Hepatocyte (in vitro differentiated cells): ENCODE measurements at regions not wholly inside any gene's neighbourhood (a gene's known extent, or its start where the extent isn't known, plus 50 kb on each side); places are given as distances from the start of the nearest gene placed in this dataset.

Source experiments
- DNase-seq: peaks from one replicate; pipeline ENCODE4 v3.0.0-alpha.2; 2016; ENCODE audit warnings: low spot score
- H2AFZ ChIP-seq: fragments of 200-600 bp; sonication (generic); 2 replicates; pipeline ENCODE4 v1.6.0; 2016; ENCODE audit warnings: antibody characterized with exemption, mild to moderate bottlenecking
- H3K27ac ChIP-seq: fragments of 200-600 bp; sonication (generic); 2 replicates; pipeline ENCODE4 v1.5.1; 2016; ENCODE audit warnings: mild to moderate bottlenecking
- H3K27me3 ChIP-seq: fragments of 200-600 bp; sonication (generic); 2 replicates; pipeline ENCODE4 v1.6.1; 2016
- H3K36me3 ChIP-seq: fragments of 200-600 bp; sonication (generic); replicated peaks from 2 replicates; pipeline ENCODE4 v1.5.1; 2016; ENCODE audit warnings: low read depth; ENCODE audit not compliant: insufficient read depth
- H3K4me1 ChIP-seq: fragments of 200-600 bp; sonication (generic); 2 replicates; pipeline ENCODE4 v1.5.1; 2016; ENCODE audit warnings: mild to moderate bottlenecking, moderate library complexity; ENCODE audit not compliant: insufficient read depth
- H3K4me2 ChIP-seq: fragments of 200-600 bp; sonication (generic); 2 replicates; pipeline ENCODE4 v1.6.0; 2016
- H3K4me3 ChIP-seq: fragments of 200-600 bp; sonication (generic); 2 replicates; pipeline ENCODE4 v1.5.1; 2016; ENCODE audit warnings: mild to moderate bottlenecking
- H3K79me2 ChIP-seq: fragments of 200-600 bp; sonication (generic); 2 replicates; pipeline ENCODE4 v1.6.0; 2017; ENCODE audit warnings: mild to moderate bottlenecking
- H3K9me2 ChIP-seq: fragments of 200-600 bp; sonication (generic); replicated peaks from 2 replicates; pipeline ENCODE4 v1.6.0; 2017; ENCODE audit warnings: mild to moderate bottlenecking; ENCODE audit not compliant: insufficient read depth
- H3K9me3 ChIP-seq: fragments of 200-600 bp; sonication (generic); 2 replicates; pipeline ENCODE4 v1.5.1; 2016; ENCODE audit warnings: low read depth, mild to moderate bottlenecking
- H4K20me1 ChIP-seq: fragments of 200-600 bp; sonication (generic); 2 replicates; pipeline ENCODE4 v1.6.0; 2016; ENCODE audit warnings: mild to moderate bottlenecking; ENCODE audit not compliant: insufficient read depth, poor library complexity, severe bottlenecking
- EZH2 ChIP-seq: fragments of 200-600 bp; sonication (generic); IDR thresholded peaks from 2 replicates; pipeline ENCODE4 v1.6.1; 2016; ENCODE audit warnings: antibody characterized with exemption, mild to moderate bottlenecking, borderline replicate concordance
- EZH2phosphoT487 ChIP-seq: fragments of 200-600 bp; sonication (generic); IDR thresholded peaks from one replicate; pipeline ENCODE4 v1.6.1; 2018; ENCODE audit warnings: antibody characterized with exemption, mild to moderate bottlenecking, low read depth, moderate library complexity; ENCODE audit not compliant: unreplicated experiment, severe bottlenecking
- WGBS: methylation state at CpG from one replicate; pipeline ENCODE4 v1.1.6; 2016; ENCODE audit warnings: low lambda C conversion rate; ENCODE audit errors: missing lambda C conversion rate; 5-methylcytosine and 5-hydroxymethylcytosine counted together
- TF ChIP-seq, protein P1 (sequence below): fragments of 200-600 bp; sonication (generic); IDR thresholded peaks from 2 replicates; pipeline ENCODE4 v1.5.1; 2016; ENCODE audit warnings: antibody characterized with exemption, mild to moderate bottlenecking; ENCODE audit not compliant: poor library complexity

DNA sequence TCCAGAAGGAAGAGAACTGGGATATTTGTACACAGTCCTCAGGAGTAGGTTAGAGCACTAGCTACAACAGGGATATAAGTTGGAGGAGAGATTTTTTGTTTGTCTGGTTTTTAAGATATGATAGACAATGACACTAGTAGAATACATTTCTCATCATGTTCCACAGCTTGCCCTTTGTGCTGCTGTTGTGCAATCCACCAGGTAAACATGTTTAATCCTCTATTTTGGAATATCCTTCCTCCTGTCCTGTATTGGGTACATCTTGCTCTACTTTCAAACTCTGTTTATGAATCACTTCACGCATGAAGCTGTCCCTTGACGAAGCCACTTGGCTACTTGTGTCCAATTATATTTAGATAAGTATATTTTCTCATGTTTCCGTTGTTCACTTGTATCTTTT is 153.6 kb upstream of the TENT5A start:
- Histone ChIP-seq H2AFZ (no peak overlapping the region), H4K20me1 (no peaks in the 10 kb centered on the region), H3K9me2 (no peaks in the 10 kb centered on the region), H3K79me2 (no peaks in the 10 kb centered on the region), H3K9me3 (peaks cover 3% of the 10 kb centered on the region), H3K27ac (no peak overlapping the region), H3K4me3 (no peak overlapping the region), H3K4me2 (no peak overlapping the region), H3K36me3 (no peaks in the 10 kb centered on the region), H3K27me3 (no peaks in the 10 kb centered on the region), H3K4me1 (peaks cover 8% of the 10 kb centered on the region)
- TF ChIP-seq, protein P1, sequence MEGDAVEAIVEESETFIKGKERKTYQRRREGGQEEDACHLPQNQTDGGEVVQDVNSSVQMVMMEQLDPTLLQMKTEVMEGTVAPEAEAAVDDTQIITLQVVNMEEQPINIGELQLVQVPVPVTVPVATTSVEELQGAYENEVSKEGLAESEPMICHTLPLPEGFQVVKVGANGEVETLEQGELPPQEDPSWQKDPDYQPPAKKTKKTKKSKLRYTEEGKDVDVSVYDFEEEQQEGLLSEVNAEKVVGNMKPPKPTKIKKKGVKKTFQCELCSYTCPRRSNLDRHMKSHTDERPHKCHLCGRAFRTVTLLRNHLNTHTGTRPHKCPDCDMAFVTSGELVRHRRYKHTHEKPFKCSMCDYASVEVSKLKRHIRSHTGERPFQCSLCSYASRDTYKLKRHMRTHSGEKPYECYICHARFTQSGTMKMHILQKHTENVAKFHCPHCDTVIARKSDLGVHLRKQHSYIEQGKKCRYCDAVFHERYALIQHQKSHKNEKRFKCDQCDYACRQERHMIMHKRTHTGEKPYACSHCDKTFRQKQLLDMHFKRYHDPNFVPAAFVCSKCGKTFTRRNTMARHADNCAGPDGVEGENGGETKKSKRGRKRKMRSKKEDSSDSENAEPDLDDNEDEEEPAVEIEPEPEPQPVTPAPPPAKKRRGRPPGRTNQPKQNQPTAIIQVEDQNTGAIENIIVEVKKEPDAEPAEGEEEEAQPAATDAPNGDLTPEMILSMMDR: no peak
- TF ChIP-seq EZH2 (no peak), EZH2phosphoT487 (no peak)
- WGBS: 96% methylated on average over 3 of the region's 3 CpGs
- DNase-seq: no peak

GRCh38 chr6:81901551-81901966 is 149.1 kb upstream of the TENT5A start:
- no peaks in the 10 kb centered on the region for H3K36me3 ChIP-seq
- no peaks in the 10 kb centered on the region for H4K20me1 ChIP-seq
- H3K9me3 ChIP-seq: peaks cover 3% of the 10 kb centered on the region
- H3K27ac ChIP-seq: no peak overlapping the region
- no peak for DNase-seq
- no peaks in the 10 kb centered on the region for H3K79me2 ChIP-seq
- H3K4me1 ChIP-seq: peaks cover 17% of the 10 kb centered on the region
- H3K4me3 ChIP-seq: no peak overlapping the region
- H2AFZ ChIP-seq: no peak overlapping the region
- no peaks in the 10 kb centered on the region for H3K9me2 ChIP-seq
- WGBS: 79% methylated on average over 1 of the region's 1 CpG
- no peaks in the 10 kb centered on the region for H3K27me3 ChIP-seq
- no peak overlapping the region for H3K4me2 ChIP-seq
- TF ChIP-seq, protein P1: no peak
- no peak for TF ChIP-seq EZH2
- TF ChIP-seq EZH2phosphoT487: no peak

- H3K79me2 ChIP-seq: no peaks in the 10 kb centered on the region
- H3K9me2 ChIP-seq: no peaks in the 10 kb centered on the region
- H3K27me3 ChIP-seq: no peaks in the 10 kb centered on the region
- no peaks in the 10 kb centered on the region for H4K20me1 ChIP-seq
- peaks cover 3% of the 10 kb centered on the region for H3K9me3 ChIP-seq
- no peak overlapping the region for H3K4me2 ChIP-seq
- no peak overlapping the region for H3K4me3 ChIP-seq
- 100% methylated on average over 1 of the region's 1 CpG for WGBS
- H2AFZ ChIP-seq: no peak overlapping the region
- DNase-seq: no peak
- no peak overlapping the region for H3K27ac ChIP-seq
- TF ChIP-seq EZH2 (no peak), EZH2phosphoT487 (no peak)
- TF ChIP-seq, protein P1: no peak
- H3K36me3 ChIP-seq: no peaks in the 10 kb centered on the region
- peaks cover 25% of the 10 kb centered on the region for H3K4me1 ChIP-seq
Measured at GRCh38 chr6:81900616-81901015, 148.1 kb upstream of the TENT5A start.

- DNase-seq: no peak
- Histone ChIP-seq H3K27ac (peak overlapping the region; percentile 47), H3K36me3 (no peaks in the 10 kb centered on the region), H3K9me2 (no peaks in the 10 kb centered on the region), H4K20me1 (no peaks in the 10 kb centered on the region), H3K27me3 (no peaks in the 10 kb centered on the region), H3K4me3 (no peak overlapping the region), H3K4me1 (peaks cover 25% of the 10 kb centered on the region), H3K9me3 (no peaks in the 10 kb centered on the region), H2AFZ (no peak overlapping the region), H3K79me2 (no peaks in the 10 kb centered on the region), H3K4me2 (no peak overlapping the region)
- TF ChIP-seq, protein P1: peak; percentile 3
- TF ChIP-seq EZH2phosphoT487 (no peak), EZH2 (no peak)
- WGBS: 48% methylated on average over 4 of the region's 4 CpGs
Measured at GRCh38 chr6:81897793-81898192, 145.3 kb upstream of the TENT5A start.
